A549 (cell line): ENCODE measurements at regions not wholly inside any gene's neighbourhood (a gene's known extent, or its start where the extent isn't known, plus 50 kb on each side); places are given as distances from the start of the nearest gene placed in this dataset.

Source experiments
- CTCF ChIP-seq: fragments of >200 bp; sonication (Bioruptor Twin); formaldehyde crosslinking; IDR thresholded peaks from 3 replicates; pipeline ENCODE4 v1.5.1; 2016
- HMGXB4 ChIP-seq: fragments of 250-450 bp; sonication (Bioruptor Pico); IDR thresholded peaks from 2 replicates; pipeline ENCODE4 v1.5.0; 2021; ENCODE audit warnings: mild to moderate bottlenecking, moderate library complexity, borderline replicate concordance
- MAX ChIP-seq: IDR thresholded peaks from 2 replicates; pipeline ENCODE4 v1.6.1; 2012
- PHF8 ChIP-seq: fragments of 200-600 bp; sonication (generic); IDR thresholded peaks from 2 replicates; pipeline ENCODE4 v1.6.1; 2016; ENCODE audit warnings: low read depth, mild to moderate bottlenecking, antibody characterized with exemption, moderate library complexity, borderline replicate concordance
- POLR2A ChIP-seq: IDR thresholded peaks from 2 replicates; pipeline ENCODE4 v1.6.1; 2012; ENCODE audit warnings: mild to moderate bottlenecking, low read length
- REST ChIP-seq: fragments of 200-600 bp; sonication (generic); IDR thresholded peaks from 2 replicates; pipeline ENCODE4 v1.6.1; 2016; ENCODE audit warnings: antibody characterized with exemption, mild to moderate bottlenecking, moderate library complexity
- USF2 ChIP-seq: fragments of 450-650 bp; IDR thresholded peaks from 2 replicates; pipeline ENCODE4 v1.6.1; 2014; ENCODE audit warnings: antibody characterized with exemption

GRCh38 chr22:45061332-45061731 is 51.5 kb upstream of the PHF21B start:
- TF ChIP-seq REST (no peak), HMGXB4 (CRISPR knock-in tag) (no peak), USF2 (no peak), MAX (no peak), CTCF (no peak), POLR2A (no peak), PHF8 (no peak)
